Liver (tissue), 3 donors: ENCODE measurements at regions not wholly inside any gene's neighbourhood (a gene's known extent, or its start where the extent isn't known, plus 50 kb on each side); places are given as distances from the start of the nearest gene placed in this dataset.

ENCODE experiments used
- EGR1 ChIP-seq, 2 donors: IDR thresholded peaks; 2 replicates each; pipeline ENCODE4 v1.6.1; 2016 to 2018; ENCODE audit warnings: antibody characterized with exemption in 2 of 2, low read depth in 2 of 2
- FOXA1 ChIP-seq: IDR thresholded peaks from 2 replicates; pipeline ENCODE4 v1.6.1; 2016; ENCODE audit warnings: antibody characterized with exemption
- FOXA2 ChIP-seq: IDR thresholded peaks from 2 replicates; pipeline ENCODE4 v1.6.1; 2016; ENCODE audit warnings: antibody characterized with exemption
- GABPA ChIP-seq, 2 donors: IDR thresholded peaks in 1 of 2; conservative IDR thresholded peaks in 1 of 2; 2 replicates each; pipeline ENCODE4 v1.6.1; 2016; ENCODE audit warnings: antibody characterized with exemption in 2 of 2, mild to moderate bottlenecking in 1 of 2, moderate library complexity in 1 of 2
- JUND ChIP-seq, 2 donors: IDR thresholded peaks; 2 replicates each; pipeline ENCODE4 v1.6.1; 2016; ENCODE audit warnings: antibody characterized with exemption in 2 of 2
- RAD21 ChIP-seq, 2 donors: IDR thresholded peaks; 2 replicates each; pipeline ENCODE4 v1.6.1; 2016; ENCODE audit warnings: antibody characterized with exemption in 2 of 2, mild to moderate bottlenecking in 2 of 2
- SP1 ChIP-seq: IDR thresholded peaks from 2 replicates; pipeline ENCODE4 v1.6.1; 2018; ENCODE audit warnings: antibody characterized with exemption, mild to moderate bottlenecking
- TAF1 ChIP-seq: conservative IDR thresholded peaks from 2 replicates; pipeline ENCODE4 v1.6.1; 2016; ENCODE audit warnings: antibody characterized with exemption, mild to moderate bottlenecking
- YY1 ChIP-seq: IDR thresholded peaks from 2 replicates; pipeline ENCODE4 v1.6.1; 2016; ENCODE audit warnings: antibody characterized with exemption, mild to moderate bottlenecking
- TF ChIP-seq, protein P1 (sequence below): fragments of 150-350 bp; IDR thresholded peaks from 2 replicates; pipeline ENCODE4 v1.5.1; 2017; ENCODE audit warnings: improper control_type of control experiment, low read depth, low read length; ENCODE audit not compliant: missing input control
- TF ChIP-seq, protein P2 (sequence below): IDR thresholded peaks from 2 replicates; pipeline ENCODE4 v1.6.1; 2016; ENCODE audit warnings: antibody characterized with exemption
- TF ChIP-seq, protein P3 (sequence below): IDR thresholded peaks from 2 replicates; pipeline ENCODE4 v1.6.1; 2016; ENCODE audit warnings: antibody characterized with exemption, mild to moderate bottlenecking
- TF ChIP-seq, protein P4 (sequence below): IDR thresholded peaks from 2 replicates; pipeline ENCODE4 v1.6.1; 2016; ENCODE audit warnings: antibody characterized with exemption
- TF ChIP-seq, protein P5 (sequence below): IDR thresholded peaks from 2 replicates; pipeline ENCODE4 v1.6.1; 2016; ENCODE audit warnings: antibody characterized with exemption
- donor health status: healthy.
- donor health status: healthy.

DNA sequence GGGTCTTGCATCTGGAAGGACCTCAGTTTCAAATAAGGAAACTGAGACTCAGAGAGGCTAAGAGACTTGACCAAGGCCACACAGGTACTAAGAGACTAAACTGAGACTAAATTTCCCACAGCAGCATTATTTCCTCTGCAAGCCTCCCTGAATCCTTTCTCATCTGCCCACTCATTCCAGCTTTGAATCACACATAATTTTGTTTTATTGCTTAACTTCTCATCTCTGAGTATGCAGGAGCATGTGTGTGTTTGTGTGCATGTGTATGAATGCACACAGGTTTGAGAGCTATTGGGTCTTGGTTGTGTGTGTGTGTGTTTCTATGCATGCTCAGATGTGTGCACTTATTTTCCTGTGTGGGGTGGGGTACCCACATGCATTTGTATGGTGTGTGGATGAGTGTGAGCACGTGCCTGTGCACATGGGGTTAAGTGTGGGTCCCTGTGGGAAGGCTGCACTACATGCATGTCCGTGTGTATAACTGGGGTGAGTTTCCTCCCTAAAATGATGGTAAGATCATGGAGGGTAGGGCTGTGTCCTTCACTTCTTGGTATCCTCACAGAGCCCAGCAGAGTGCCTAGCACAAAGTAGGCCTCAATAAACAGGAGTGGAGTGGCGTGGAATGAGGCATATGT lies 74.4 kb upstream of the ZC3H12A start:
- no peak for TF ChIP-seq RAD21 (IDR thresholded peaks at IDR 0.05)
- TF ChIP-seq, protein P1, sequence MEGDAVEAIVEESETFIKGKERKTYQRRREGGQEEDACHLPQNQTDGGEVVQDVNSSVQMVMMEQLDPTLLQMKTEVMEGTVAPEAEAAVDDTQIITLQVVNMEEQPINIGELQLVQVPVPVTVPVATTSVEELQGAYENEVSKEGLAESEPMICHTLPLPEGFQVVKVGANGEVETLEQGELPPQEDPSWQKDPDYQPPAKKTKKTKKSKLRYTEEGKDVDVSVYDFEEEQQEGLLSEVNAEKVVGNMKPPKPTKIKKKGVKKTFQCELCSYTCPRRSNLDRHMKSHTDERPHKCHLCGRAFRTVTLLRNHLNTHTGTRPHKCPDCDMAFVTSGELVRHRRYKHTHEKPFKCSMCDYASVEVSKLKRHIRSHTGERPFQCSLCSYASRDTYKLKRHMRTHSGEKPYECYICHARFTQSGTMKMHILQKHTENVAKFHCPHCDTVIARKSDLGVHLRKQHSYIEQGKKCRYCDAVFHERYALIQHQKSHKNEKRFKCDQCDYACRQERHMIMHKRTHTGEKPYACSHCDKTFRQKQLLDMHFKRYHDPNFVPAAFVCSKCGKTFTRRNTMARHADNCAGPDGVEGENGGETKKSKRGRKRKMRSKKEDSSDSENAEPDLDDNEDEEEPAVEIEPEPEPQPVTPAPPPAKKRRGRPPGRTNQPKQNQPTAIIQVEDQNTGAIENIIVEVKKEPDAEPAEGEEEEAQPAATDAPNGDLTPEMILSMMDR, result no peak
- no peak for TF ChIP-seq FOXA1
- TF ChIP-seq, protein P2, sequence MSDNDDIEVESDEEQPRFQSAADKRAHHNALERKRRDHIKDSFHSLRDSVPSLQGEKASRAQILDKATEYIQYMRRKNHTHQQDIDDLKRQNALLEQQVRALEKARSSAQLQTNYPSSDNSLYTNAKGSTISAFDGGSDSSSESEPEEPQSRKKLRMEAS, result no peak
- TF ChIP-seq GABPA (IDR thresholded peaks at IDR 0.05 in 1 of 2, conservative IDR thresholded peaks at IDR 0.05 in 1 of 2), result no peak
- no peak for TF ChIP-seq EGR1 (IDR thresholded peaks at IDR 0.05; ENCODE audit: low read depth in 2 of 2)
- no peak for TF ChIP-seq SP1
- TF ChIP-seq TAF1, result no peak
- no peak for TF ChIP-seq FOXA2
- TF ChIP-seq, protein P3, sequence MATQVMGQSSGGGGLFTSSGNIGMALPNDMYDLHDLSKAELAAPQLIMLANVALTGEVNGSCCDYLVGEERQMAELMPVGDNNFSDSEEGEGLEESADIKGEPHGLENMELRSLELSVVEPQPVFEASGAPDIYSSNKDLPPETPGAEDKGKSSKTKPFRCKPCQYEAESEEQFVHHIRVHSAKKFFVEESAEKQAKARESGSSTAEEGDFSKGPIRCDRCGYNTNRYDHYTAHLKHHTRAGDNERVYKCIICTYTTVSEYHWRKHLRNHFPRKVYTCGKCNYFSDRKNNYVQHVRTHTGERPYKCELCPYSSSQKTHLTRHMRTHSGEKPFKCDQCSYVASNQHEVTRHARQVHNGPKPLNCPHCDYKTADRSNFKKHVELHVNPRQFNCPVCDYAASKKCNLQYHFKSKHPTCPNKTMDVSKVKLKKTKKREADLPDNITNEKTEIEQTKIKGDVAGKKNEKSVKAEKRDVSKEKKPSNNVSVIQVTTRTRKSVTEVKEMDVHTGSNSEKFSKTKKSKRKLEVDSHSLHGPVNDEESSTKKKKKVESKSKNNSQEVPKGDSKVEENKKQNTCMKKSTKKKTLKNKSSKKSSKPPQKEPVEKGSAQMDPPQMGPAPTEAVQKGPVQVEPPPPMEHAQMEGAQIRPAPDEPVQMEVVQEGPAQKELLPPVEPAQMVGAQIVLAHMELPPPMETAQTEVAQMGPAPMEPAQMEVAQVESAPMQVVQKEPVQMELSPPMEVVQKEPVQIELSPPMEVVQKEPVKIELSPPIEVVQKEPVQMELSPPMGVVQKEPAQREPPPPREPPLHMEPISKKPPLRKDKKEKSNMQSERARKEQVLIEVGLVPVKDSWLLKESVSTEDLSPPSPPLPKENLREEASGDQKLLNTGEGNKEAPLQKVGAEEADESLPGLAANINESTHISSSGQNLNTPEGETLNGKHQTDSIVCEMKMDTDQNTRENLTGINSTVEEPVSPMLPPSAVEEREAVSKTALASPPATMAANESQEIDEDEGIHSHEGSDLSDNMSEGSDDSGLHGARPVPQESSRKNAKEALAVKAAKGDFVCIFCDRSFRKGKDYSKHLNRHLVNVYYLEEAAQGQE, result no peak
- TF ChIP-seq, protein P4, sequence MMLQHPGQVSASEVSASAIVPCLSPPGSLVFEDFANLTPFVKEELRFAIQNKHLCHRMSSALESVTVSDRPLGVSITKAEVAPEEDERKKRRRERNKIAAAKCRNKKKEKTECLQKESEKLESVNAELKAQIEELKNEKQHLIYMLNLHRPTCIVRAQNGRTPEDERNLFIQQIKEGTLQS, result no peak
- TF ChIP-seq, protein P5, sequence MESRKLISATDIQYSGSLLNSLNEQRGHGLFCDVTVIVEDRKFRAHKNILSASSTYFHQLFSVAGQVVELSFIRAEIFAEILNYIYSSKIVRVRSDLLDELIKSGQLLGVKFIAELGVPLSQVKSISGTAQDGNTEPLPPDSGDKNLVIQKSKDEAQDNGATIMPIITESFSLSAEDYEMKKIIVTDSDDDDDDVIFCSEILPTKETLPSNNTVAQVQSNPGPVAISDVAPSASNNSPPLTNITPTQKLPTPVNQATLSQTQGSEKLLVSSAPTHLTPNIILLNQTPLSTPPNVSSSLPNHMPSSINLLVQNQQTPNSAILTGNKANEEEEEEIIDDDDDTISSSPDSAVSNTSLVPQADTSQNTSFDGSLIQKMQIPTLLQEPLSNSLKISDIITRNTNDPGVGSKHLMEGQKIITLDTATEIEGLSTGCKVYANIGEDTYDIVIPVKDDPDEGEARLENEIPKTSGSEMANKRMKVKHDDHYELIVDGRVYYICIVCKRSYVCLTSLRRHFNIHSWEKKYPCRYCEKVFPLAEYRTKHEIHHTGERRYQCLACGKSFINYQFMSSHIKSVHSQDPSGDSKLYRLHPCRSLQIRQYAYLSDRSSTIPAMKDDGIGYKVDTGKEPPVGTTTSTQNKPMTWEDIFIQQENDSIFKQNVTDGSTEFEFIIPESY, result no peak
- no peak for TF ChIP-seq JUND (IDR thresholded peaks at IDR 0.05)
- TF ChIP-seq YY1, result no peak
